Caco-2 (cell line): ENCODE measurements at regions not wholly inside any gene's neighbourhood (a gene's known extent, or its start where the extent isn't known, plus 50 kb on each side); places are given as distances from the start of the nearest gene placed in this dataset.

Experiments
- BruUV-seq: library from RNA; stranded (reverse); fragments of 400-500 nt; replicated peaks from 2 replicates; lab custom pipeline; 2021; lab: Mats Ljungman, UMichigan
- CTCF ChIA-PET: fragments of 300-600 bp; sonication (Branson Sonifier 250); formaldehyde crosslinking; loops from one replicate; lab custom pipeline; 2022; ENCODE audit warnings: antibody characterized with exemption; lab: Charles Lee
- POLR2A ChIA-PET: fragments of 300-600 bp; sonication (Branson Sonifier 250); formaldehyde crosslinking; loops from one replicate; lab custom pipeline; 2022; ENCODE audit warnings: antibody characterized with exemption; lab: Charles Lee
- DNase-seq, 2 experiments: peaks; one replicate each; pipeline versions ENCODE4 v3.0.0 to v3.0.0-alpha.2; 2020 to 2022
- H3K27me3 ChIP-seq: replicated peaks from 2 replicates; pipeline ENCODE4 v1.6.0; 2011; ENCODE audit warnings: low read length; ENCODE audit not compliant: control insufficient read depth, insufficient read depth
- H3K36me3 ChIP-seq: 2 replicates; pipeline ENCODE4 v1.5.1; 2011; ENCODE audit warnings: low read length; ENCODE audit not compliant: control insufficient read depth, insufficient read depth
- H3K4me1 ChIP-seq: fragments of 250-450 bp; sonication (Bioruptor Pico); 2 replicates; pipeline ENCODE4 v1.5.1; 2020; ENCODE audit warnings: mild to moderate bottlenecking
- H3K4me3 ChIP-seq: 2 replicates; pipeline ENCODE4 v1.5.1; 2011; ENCODE audit warnings: low read depth, mild to moderate bottlenecking, control low read depth, low read length
- H3K9me3 ChIP-seq: fragments of 250-450 bp; sonication (Bioruptor Pico); 2 replicates; pipeline ENCODE4 v1.5.1; 2020; ENCODE audit warnings: mild to moderate bottlenecking, moderate library complexity
- H3K27ac Mint-ChIP-seq: one replicate; pipeline ENCODE4 v1.8.0; 2022; ENCODE audit warnings: mixed read lengths; ENCODE audit not compliant: unreplicated experiment
- H3K27me3 Mint-ChIP-seq: one replicate; pipeline ENCODE4 v1.8.0; 2022; ENCODE audit warnings: mixed read lengths; ENCODE audit not compliant: insufficient read depth, unreplicated experiment
- H3K36me3 Mint-ChIP-seq: one replicate; pipeline ENCODE4 v1.8.0; 2022; ENCODE audit warnings: mild to moderate bottlenecking, mixed read lengths; ENCODE audit not compliant: insufficient read depth, unreplicated experiment
- H3K4me1 Mint-ChIP-seq: one replicate; pipeline ENCODE4 v1.8.0; 2022; ENCODE audit warnings: low read depth, mixed read lengths; ENCODE audit not compliant: unreplicated experiment
- H3K4me3 Mint-ChIP-seq: one replicate; pipeline ENCODE4 v1.8.0; 2022; ENCODE audit warnings: mild to moderate bottlenecking, moderate library complexity, mixed read lengths; ENCODE audit not compliant: unreplicated experiment
- H3K9me3 Mint-ChIP-seq: one replicate; pipeline ENCODE4 v1.8.0; 2022; ENCODE audit warnings: mixed read lengths; ENCODE audit not compliant: unreplicated experiment
- CTCF ChIP-seq, 2 experiments: fragments of 200-600 bp in 1 of 2; IDR thresholded peaks; 1 replicate in 1 of 2; 2 replicates in 1 of 2; pipeline versions ENCODE4 v1.5.1 to v1.8.0; 2011 to 2022; ENCODE audit warnings: antibody characterized with exemption in 1 of 2, control low read depth in 1 of 2, inconsistent platforms in 1 of 2, low read depth in 1 of 2, low read length in 1 of 2, mild to moderate bottlenecking in 1 of 2, moderate library complexity in 1 of 2; ENCODE audit not compliant: insufficient read depth in 1 of 2, severe bottlenecking in 1 of 2, unreplicated experiment in 1 of 2
- intact Hi-C: fragments of 100-400 bp; cut with micrococcal nuclease; formaldehyde crosslinking; loops from one replicate; pipeline ENCODE4 v1.10.0; 2022; ENCODE audit not compliant: unreplicated experiment

GRCh38 chr17:36731811-36732210, 130.4 kb downstream of the MRM1 start:
- no peaks in the 10 kb centered on the region for H3K4me1 Mint-ChIP-seq
- DNase-seq: no peak
- H3K27ac Mint-ChIP-seq: no peak overlapping the region
- no peaks in the 10 kb centered on the region for H3K36me3 Mint-ChIP-seq
- H3K36me3 ChIP-seq: no peaks in the 10 kb centered on the region
- BruUV-seq: no TSS peak
- H3K9me3 ChIP-seq: no peaks in the 10 kb centered on the region
- POLR2A ChIA-PET: no interaction called here
- intact Hi-C loops: no loop called here
- H3K4me1 ChIP-seq: no peaks in the 10 kb centered on the region
- no peak for TF ChIP-seq CTCF (IDR thresholded peaks at IDR 0.05; ENCODE audit: insufficient read depth in 1 of 2, low read depth in 1 of 2, low read length in 1 of 2, severe bottlenecking in 1 of 2, unreplicated experiment in 1 of 2)
- no peaks in the 10 kb centered on the region for H3K9me3 Mint-ChIP-seq
- no peak overlapping the region for H3K4me3 ChIP-seq
- CTCF ChIA-PET: no interaction called here
- H3K27me3 Mint-ChIP-seq: peaks cover 29% of the 10 kb centered on the region
- H3K4me3 Mint-ChIP-seq: no peak overlapping the region
- peaks cover 2% of the 10 kb centered on the region for H3K27me3 ChIP-seq

- no TSS peak for BruUV-seq
- Histone ChIP-seq H3K4me3 (no peak overlapping the region), H3K27me3 (peaks cover 1% of the 10 kb centered on the region), H3K4me1 (no peaks in the 10 kb centered on the region), H3K9me3 (no peaks in the 10 kb centered on the region), H3K36me3 (no peaks in the 10 kb centered on the region)
- CTCF ChIA-PET: no interaction called here
- intact Hi-C loops: no loop called here
- Mint-ChIP-seq H3K36me3 (no peaks in the 10 kb centered on the region), H3K27me3 (peaks cover 28% of the 10 kb centered on the region), H3K4me3 (no peak overlapping the region), H3K9me3 (no peaks in the 10 kb centered on the region), H3K27ac (no peak overlapping the region), H3K4me1 (no peaks in the 10 kb centered on the region)
- no peak for TF ChIP-seq CTCF (IDR thresholded peaks at IDR 0.05; ENCODE audit: insufficient read depth in 1 of 2, low read depth in 1 of 2, low read length in 1 of 2, severe bottlenecking in 1 of 2, unreplicated experiment in 1 of 2)
- POLR2A ChIA-PET: no interaction called here
- DNase-seq: no peak
These were observed 131.0 kb downstream of the MRM1 start for GRCh38 chr17:36732351-36732750.

GRCh38 chr17:36736201-36737156, 135.1 kb downstream of the MRM1 start:
- Histone ChIP-seq H3K27me3 (no peaks in the 10 kb centered on the region; the same call in 1 of the 2 replicates), H3K36me3 (no peaks in the 10 kb centered on the region), H3K4me3 (no peak overlapping the region), H3K9me3 (no peaks in the 10 kb centered on the region), H3K4me1 (no peaks in the 10 kb centered on the region)
- Mint-ChIP-seq H3K36me3 (no peaks in the 10 kb centered on the region), H3K27me3 (peaks cover 26% of the 10 kb centered on the region), H3K27ac (no peak overlapping the region), H3K4me3 (no peak overlapping the region), H3K9me3 (peaks cover 7% of the 10 kb centered on the region), H3K4me1 (no peaks in the 10 kb centered on the region)
- POLR2A ChIA-PET: no interaction called here
- CTCF ChIA-PET: no interaction called here
- BruUV-seq: no TSS peak
- no peak for DNase-seq
- intact Hi-C loops: no loop called here
- no peak for TF ChIP-seq CTCF (IDR thresholded peaks at IDR 0.05; ENCODE audit: insufficient read depth in 1 of 2, low read depth in 1 of 2, low read length in 1 of 2, severe bottlenecking in 1 of 2, unreplicated experiment in 1 of 2)
